Activated CD8-positive, alpha-beta T cell treated with anti-CD3 and anti-CD28 coated beads, Interleukin-2, amount 10 ng/mL, durations not matched to agents 7 days and 5 days (primary cell): ENCODE measurements at regions not wholly inside any gene's neighbourhood (a gene's known extent, or its start where the extent isn't known, plus 50 kb on each side); places are given as distances from the start of the nearest gene placed in this dataset.

Experiments used
- ATAC-seq: fragments of 150-1000 bp; cut with Tn5 transposase; one replicate; pipeline ENCODE4 v1.10.0; 2021; ENCODE audit warnings: moderate library complexity
- CTCF ChIA-PET: fragments of 350-600 bp; sonication (Branson Sonifier 250); formaldehyde crosslinking; loops from one replicate; lab custom pipeline; 2021; ENCODE audit warnings: antibody characterized with exemption; lab: Charles Lee
- POLR2A ChIA-PET: fragments of 350-600 bp; sonication (Branson Sonifier 250); formaldehyde crosslinking; loops from one replicate; lab custom pipeline; 2021; ENCODE audit warnings: antibody characterized with exemption; lab: Charles Lee
- DNase-seq: peaks from one replicate; pipeline ENCODE4 v3.0.0-alpha.2; 2020
- H3K27ac Mint-ChIP-seq: one replicate; pipeline ENCODE4 v1.8.0; 2021; ENCODE audit warnings: mild to moderate bottlenecking, mixed read lengths
- H3K27me3 Mint-ChIP-seq: one replicate; pipeline ENCODE4 v1.8.0; 2021; ENCODE audit warnings: low read depth, mixed read lengths
- H3K36me3 Mint-ChIP-seq: one replicate; pipeline ENCODE4 v1.8.0; 2021; ENCODE audit warnings: low read depth, mixed read lengths
- H3K4me1 Mint-ChIP-seq: one replicate; pipeline ENCODE4 v1.8.0; 2021; ENCODE audit warnings: low read depth, mixed read lengths
- H3K4me3 Mint-ChIP-seq: one replicate; pipeline ENCODE4 v1.8.0; 2021; ENCODE audit warnings: mild to moderate bottlenecking, mixed read lengths
- H3K9me3 Mint-ChIP-seq: one replicate; pipeline ENCODE4 v1.8.0; 2022; ENCODE audit warnings: mixed read lengths; ENCODE audit not compliant: insufficient read depth

- ATAC-seq (no peak), DNase-seq (no peak)
- Mint-ChIP-seq H3K27ac (no peak overlapping the region), H3K4me1 (peaks cover 41% of the 10 kb centered on the region), H3K9me3 (peaks cover 11% of the 10 kb centered on the region), H3K36me3 (peaks cover 6% of the 10 kb centered on the region), H3K4me3 (no peak overlapping the region), H3K27me3 (no peaks in the 10 kb centered on the region)
- POLR2A ChIA-PET: no interaction called here
- CTCF ChIA-PET: interaction anchor here (1.5 kb wide), 1 partner anchor 10 kb away, joined by 5 read pairs; no protein-coding TSS in a partner anchor
Measured at GRCh38 chr4:123476089-123476488, 79.5 kb downstream of the SPRY1 start.

GRCh38 chr4:123477711-123478209, 81.2 kb downstream of the SPRY1 start:
- Mint-ChIP-seq H3K27ac (peak overlapping the region; percentile 86), H3K36me3 (peaks cover 6% of the 10 kb centered on the region), H3K4me1 (peaks cover 43% of the 10 kb centered on the region), H3K27me3 (no peaks in the 10 kb centered on the region), H3K9me3 (peaks cover 11% of the 10 kb centered on the region), H3K4me3 (peak overlapping the region; percentile 44)
- CTCF ChIA-PET: interaction anchor here (0.9 to 3.7 kb wide), 9 partner anchors 8 to 87 kb away, joined by 3 to 11 read pairs (median 3); partner anchors contain the start of gene SPRY1
- DNase-seq (peak; percentile 91), ATAC-seq (peak; percentile 94)
- POLR2A ChIA-PET: interaction anchor here (1.2 to 1.8 kb wide), 2 partner anchors 78 to 81 kb away, joined by 4 to 9 read pairs; partner anchors contain the start of gene SPRY1

- Mint-ChIP-seq H3K27ac (peak overlapping the region; percentile 86), H3K4me1 (peaks cover 43% of the 10 kb centered on the region)
- POLR2A ChIA-PET: interaction anchor here (1.0 to 1.8 kb wide), 4 partner anchors 10 to 82 kb away, joined by 4 to 9 read pairs (median 4); partner anchors contain the start of gene SPRY1
Measured at GRCh38 chr4:123478859-123479345, 82.3 kb downstream of the SPRY1 start.

GRCh38 chr4:123479944-123480343, 83.3 kb downstream of the SPRY1 start:
- POLR2A ChIA-PET: interaction anchor here (1.0 to 1.3 kb wide), 2 partner anchors 9 to 83 kb away, joined by 4 to 5 read pairs; partner anchors contain the start of gene SPRY1
- CTCF ChIA-PET: interaction anchor here (0.7 to 3.7 kb wide), 7 partner anchors 9 to 85 kb away, joined by 3 to 11 read pairs (median 5); no protein-coding TSS in a partner anchor

More at GRCh38 chr4:123478859-123479345, 82.3 kb downstream of the SPRY1 start:
- CTCF ChIA-PET: interaction anchor here (0.9 to 3.7 kb wide), 13 partner anchors 9 to 86 kb away, joined by 3 to 11 read pairs (median 4); partner anchors contain the start of gene SPRY1
- peak; percentile 22 for ATAC-seq
- peak overlapping the region; percentile 19 for H3K4me3 Mint-ChIP-seq
- no peaks in the 10 kb centered on the region for H3K27me3 Mint-ChIP-seq
- H3K36me3 Mint-ChIP-seq: peaks cover 6% of the 10 kb centered on the region
- DNase-seq: peak; percentile 42
- peaks cover 9% of the 10 kb centered on the region for H3K9me3 Mint-ChIP-seq

GRCh38 chr4:123480706-123481418, 84.3 kb downstream of the SPRY1 start:
- Mint-ChIP-seq H3K9me3 (peaks cover 2% of the 10 kb centered on the region), H3K4me1 (peaks cover 43% of the 10 kb centered on the region), H3K27ac (no peak overlapping the region), H3K36me3 (peaks cover 6% of the 10 kb centered on the region), H3K4me3 (no peak overlapping the region), H3K27me3 (no peaks in the 10 kb centered on the region)
- CTCF ChIA-PET: interaction anchor here (2.7 kb wide), 1 partner anchor 84 kb away, joined by 10 read pairs; no protein-coding TSS in a partner anchor
- POLR2A ChIA-PET: no interaction called here
- DNase-seq (no peak), ATAC-seq (no peak)

More at GRCh38 chr4:123479944-123480343, 83.3 kb downstream of the SPRY1 start:
- peaks cover 8% of the 10 kb centered on the region for H3K9me3 Mint-ChIP-seq
- H3K27me3 Mint-ChIP-seq: no peaks in the 10 kb centered on the region
- peaks cover 43% of the 10 kb centered on the region for H3K4me1 Mint-ChIP-seq
- H3K4me3 Mint-ChIP-seq: no peak overlapping the region
- no peak for ATAC-seq
- no peak for DNase-seq
- peaks cover 6% of the 10 kb centered on the region for H3K36me3 Mint-ChIP-seq
- no peak overlapping the region for H3K27ac Mint-ChIP-seq

- Mint-ChIP-seq H3K27me3 (no peaks in the 10 kb centered on the region), H3K4me1 (peaks cover 39% of the 10 kb centered on the region), H3K36me3 (peaks cover 6% of the 10 kb centered on the region), H3K4me3 (no peak overlapping the region), H3K27ac (no peak overlapping the region), H3K9me3 (no peaks in the 10 kb centered on the region)
- DNase-seq (no peak), ATAC-seq (no peak)
- ChIA-PET CTCF (interaction anchor here (2.7 kb wide), 1 partner anchor 83 kb away, joined by 10 read pairs; no protein-coding TSS in a partner anchor), POLR2A (no interaction called here)
Measured at GRCh38 chr4:123481717-123482116, 85.1 kb downstream of the SPRY1 start.

GRCh38 chr4:123484291-123484926, 87.8 kb downstream of the SPRY1 start:
- DNase-seq: no peak
- ChIA-PET POLR2A (no interaction called here), CTCF (no interaction called here)
- peaks cover 20% of the 10 kb centered on the region for H3K4me1 Mint-ChIP-seq
- no peak overlapping the region for H3K27ac Mint-ChIP-seq
- no peaks in the 10 kb centered on the region for H3K27me3 Mint-ChIP-seq
- no peak for ATAC-seq
- no peaks in the 10 kb centered on the region for H3K36me3 Mint-ChIP-seq
- H3K4me3 Mint-ChIP-seq: no peak overlapping the region
- no peaks in the 10 kb centered on the region for H3K9me3 Mint-ChIP-seq

- no peak overlapping the region for H3K4me3 Mint-ChIP-seq
- no peak overlapping the region for H3K27ac Mint-ChIP-seq
- H3K4me1 Mint-ChIP-seq: peaks cover 15% of the 10 kb centered on the region
- ChIA-PET POLR2A (no interaction called here), CTCF (interaction anchor here (0.8 to 1.0 kb wide), 3 partner anchors 9 to 12 kb away, joined by 3 to 5 read pairs (median 3); no protein-coding TSS in a partner anchor)
- peaks cover 3% of the 10 kb centered on the region for H3K9me3 Mint-ChIP-seq
- ATAC-seq: no peak
- H3K36me3 Mint-ChIP-seq: no peaks in the 10 kb centered on the region
- DNase-seq: no peak
- H3K27me3 Mint-ChIP-seq: no peaks in the 10 kb centered on the region
Measured at GRCh38 chr4:123485601-123486000, 89.0 kb downstream of the SPRY1 start.

- no peaks in the 10 kb centered on the region for H3K27me3 Mint-ChIP-seq
- no peak for DNase-seq
Measured at GRCh38 chr4:123488916-123489315, 92.3 kb downstream of the SPRY1 start.

GRCh38 chr4:123495530-123495929, 98.9 kb downstream of the SPRY1 start:
- CTCF ChIA-PET: interaction anchor here (1.0 to 1.2 kb wide), 2 partner anchors 96 to 104 kb away, joined by 3 read pairs; no protein-coding TSS in a partner anchor
- POLR2A ChIA-PET: no interaction called here
- Mint-ChIP-seq H3K4me1 (no peaks in the 10 kb centered on the region), H3K27ac (no peak overlapping the region), H3K36me3 (peaks cover 1% of the 10 kb centered on the region), H3K27me3 (no peaks in the 10 kb centered on the region), H3K9me3 (peaks cover 9% of the 10 kb centered on the region), H3K4me3 (no peak overlapping the region)
- DNase-seq (no peak), ATAC-seq (no peak)

More at GRCh38 chr4:123488916-123489315, 92.3 kb downstream of the SPRY1 start:
- CTCF ChIA-PET: interaction anchor here (1.8 to 2.4 kb wide), 2 partner anchors 10 to 19 kb away, joined by 6 to 8 read pairs; no protein-coding TSS in a partner anchor
- Mint-ChIP-seq H3K9me3 (peaks cover 3% of the 10 kb centered on the region), H3K36me3 (no peaks in the 10 kb centered on the region), H3K4me3 (no peak overlapping the region), H3K27ac (no peak overlapping the region), H3K4me1 (peaks cover 10% of the 10 kb centered on the region)
- POLR2A ChIA-PET: interaction anchor here (1.1 to 1.5 kb wide), 2 partner anchors 10 to 90 kb away, joined by 4 read pairs; no protein-coding TSS in a partner anchor
- ATAC-seq: peak; percentile 71

- POLR2A ChIA-PET: no interaction called here
Measured at GRCh38 chr4:123496421-123496820, 99.8 kb downstream of the SPRY1 start.

More at GRCh38 chr4:123496421-123496820, 99.8 kb downstream of the SPRY1 start:
- Mint-ChIP-seq H3K27ac (no peak overlapping the region), H3K4me3 (no peak overlapping the region), H3K9me3 (peaks cover 8% of the 10 kb centered on the region), H3K27me3 (no peaks in the 10 kb centered on the region), H3K36me3 (peaks cover 1% of the 10 kb centered on the region), H3K4me1 (no peaks in the 10 kb centered on the region)
- ATAC-seq (no peak), DNase-seq (peak; percentile 11)
- CTCF ChIA-PET: no interaction called here
